ENCODE measurements at regions not wholly inside any gene's neighbourhood (a gene's known extent, or its start where the extent isn't known, plus 50 kb on each side); places are given as distances from the start of the nearest gene placed in this dataset.

GRCh38 chr16:5971106-5971505, 873.5 kb upstream of the EEF2KMT start:
- TF ChIP-seq POLR2A (IDR thresholded peaks at IDR 0.05) = no peak
- TF ChIP-seq CTCF (IDR thresholded peaks at IDR 0.05) = no peak

Data from transverse colon (tissue), 3 donors.